Thyroid gland (tissue), 4 donors: ENCODE measurements at regions not wholly inside any gene's neighbourhood (a gene's known extent, or its start where the extent isn't known, plus 50 kb on each side); places are given as distances from the start of the nearest gene placed in this dataset.

Source experiments
- DNase-seq, 2 donors: peaks; one replicate each; pipeline ENCODE4 v3.0.0-alpha.2; 2019
- H3K27ac ChIP-seq, 3 donors: fragments of 200-600 bp; sonication (generic); 1 replicate in 2 of 3; 2 replicates in 1 of 3; pipeline ENCODE4 v1.5.1; 2016 to 2019; ENCODE audit warnings: mild to moderate bottlenecking in 1 of 3, moderate library complexity in 1 of 3
- H3K27me3 ChIP-seq: fragments of 200-600 bp; sonication (generic); one replicate; pipeline ENCODE4 v1.5.1; 2019
- H3K36me3 ChIP-seq, 2 donors: fragments of 200-600 bp; sonication (generic); one replicate each; pipeline ENCODE4 v1.5.1; 2016 to 2019
- H3K4me1 ChIP-seq, 2 donors: fragments of 200-600 bp; sonication (generic); one replicate each; pipeline ENCODE4 v1.5.1; 2017 to 2019
- H3K4me3 ChIP-seq, 3 donors: fragments of 200-600 bp; sonication (generic); replicated peaks in 1 of 3; 1 replicate in 2 of 3; 2 replicates in 1 of 3; pipeline ENCODE4 v1.5.1; 2016; ENCODE audit warnings: mild to moderate bottlenecking in 1 of 3
- H3K9me3 ChIP-seq: fragments of 200-600 bp; sonication (generic); one replicate; pipeline ENCODE4 v1.5.1; 2017
- POLR2A ChIP-seq, 2 donors: fragments of 450-650 bp; IDR thresholded peaks; one replicate each; pipeline ENCODE4 v1.6.1; 2017; ENCODE audit warnings: antibody characterized with exemption in 2 of 2, mild to moderate bottlenecking in 2 of 2, moderate library complexity in 1 of 2
- WGBS, 2 donors: methylation state at CpG; one replicate each; pipeline ENCODE4 v1.1.5; 2017; 5-methylcytosine and 5-hydroxymethylcytosine counted together
- intact Hi-C: fragments of 100-400 bp; cut with DNase I; formaldehyde crosslinking; loops from one replicate; pipeline ENCODE4 v1.15.1; 2023
- TF ChIP-seq, protein P1 (sequence below), 6 experiments: fragments of 200-600 bp in 3 of 6; fragments of 450-650 bp in 3 of 6; sonication (generic) in 3 of 6; IDR thresholded peaks; one replicate each; pipeline ENCODE4 v1.5.1; 2016 to 2019; ENCODE audit warnings: antibody characterized with exemption in 6 of 6, mild to moderate bottlenecking in 2 of 6, inconsistent platforms in 1 of 6, moderate library complexity in 1 of 6

GRCh38 chr10:123573236-123574108 is 92.7 kb upstream of the GPR26 start:
- peak; percentile 32 to 46 for DNase-seq
- H3K27me3 ChIP-seq = no peaks in the 10 kb centered on the region

DNA sequence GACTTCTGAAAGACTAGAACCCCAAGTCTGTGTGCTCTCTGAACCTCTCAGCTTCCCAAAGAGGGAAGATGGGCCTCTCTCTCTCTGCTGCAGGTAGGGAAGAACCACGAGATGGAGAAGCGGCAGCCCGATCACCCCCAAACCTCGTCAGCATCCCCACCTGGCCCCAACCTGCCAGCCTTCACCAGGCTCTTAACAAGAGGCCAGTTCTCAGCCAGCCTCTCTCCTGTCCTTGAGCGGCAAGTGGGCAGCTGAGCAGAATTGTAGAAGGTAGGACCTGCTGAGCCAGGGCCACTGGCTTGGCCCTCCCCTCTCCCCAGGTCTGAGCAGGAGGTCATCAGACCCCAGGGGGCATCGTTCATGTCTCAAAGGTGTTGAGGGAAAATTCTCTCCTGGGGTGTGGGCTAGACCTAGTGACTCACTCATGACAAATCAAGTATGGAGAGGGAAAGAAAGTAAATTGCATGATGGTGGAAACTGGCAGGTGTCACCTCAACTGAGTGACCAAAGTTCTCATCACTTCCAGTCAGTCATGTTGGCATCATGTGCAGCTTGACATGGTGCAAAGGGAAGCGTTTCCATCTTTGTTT is 92.0 kb upstream of the GPR26 start:
- Histone ChIP-seq H3K4me3 (no peak overlapping the region), H3K27me3 (no peaks in the 10 kb centered on the region), H3K36me3 (no peaks in the 10 kb centered on the region), H3K9me3 (no peaks in the 10 kb centered on the region), H3K27ac (no peak overlapping the region), H3K4me1 (no peaks in the 10 kb centered on the region)
- TF ChIP-seq POLR2A (IDR thresholded peaks at IDR 0.05) = no peak
- TF ChIP-seq, protein P1, sequence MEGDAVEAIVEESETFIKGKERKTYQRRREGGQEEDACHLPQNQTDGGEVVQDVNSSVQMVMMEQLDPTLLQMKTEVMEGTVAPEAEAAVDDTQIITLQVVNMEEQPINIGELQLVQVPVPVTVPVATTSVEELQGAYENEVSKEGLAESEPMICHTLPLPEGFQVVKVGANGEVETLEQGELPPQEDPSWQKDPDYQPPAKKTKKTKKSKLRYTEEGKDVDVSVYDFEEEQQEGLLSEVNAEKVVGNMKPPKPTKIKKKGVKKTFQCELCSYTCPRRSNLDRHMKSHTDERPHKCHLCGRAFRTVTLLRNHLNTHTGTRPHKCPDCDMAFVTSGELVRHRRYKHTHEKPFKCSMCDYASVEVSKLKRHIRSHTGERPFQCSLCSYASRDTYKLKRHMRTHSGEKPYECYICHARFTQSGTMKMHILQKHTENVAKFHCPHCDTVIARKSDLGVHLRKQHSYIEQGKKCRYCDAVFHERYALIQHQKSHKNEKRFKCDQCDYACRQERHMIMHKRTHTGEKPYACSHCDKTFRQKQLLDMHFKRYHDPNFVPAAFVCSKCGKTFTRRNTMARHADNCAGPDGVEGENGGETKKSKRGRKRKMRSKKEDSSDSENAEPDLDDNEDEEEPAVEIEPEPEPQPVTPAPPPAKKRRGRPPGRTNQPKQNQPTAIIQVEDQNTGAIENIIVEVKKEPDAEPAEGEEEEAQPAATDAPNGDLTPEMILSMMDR (IDR thresholded peaks at IDR 0.05) = no peak
- DNase-seq = no peak
- intact Hi-C loops = no loop called here
- 65 to 84% methylated on average over 7 of the region's 7 CpGs for WGBS, 2 donors

More at GRCh38 chr10:123573236-123574108, 92.7 kb upstream of the GPR26 start:
- H3K36me3 ChIP-seq = no peaks in the 10 kb centered on the region
- intact Hi-C loops = no loop called here
- no peak overlapping the region for H3K4me3 ChIP-seq
- H3K27ac ChIP-seq = no peak overlapping the region
- no peaks in the 10 kb centered on the region for H3K4me1 ChIP-seq
- WGBS, 2 donors = 16% methylated on average over 9 of the region's 9 CpGs
- TF ChIP-seq, protein P1 (IDR thresholded peaks at IDR 0.05) = peak in 5 of 6 experiments; percentile 6 to 45 (median 19)
- no peak for TF ChIP-seq POLR2A (IDR thresholded peaks at IDR 0.05)
- H3K9me3 ChIP-seq = no peaks in the 10 kb centered on the region

DNA sequence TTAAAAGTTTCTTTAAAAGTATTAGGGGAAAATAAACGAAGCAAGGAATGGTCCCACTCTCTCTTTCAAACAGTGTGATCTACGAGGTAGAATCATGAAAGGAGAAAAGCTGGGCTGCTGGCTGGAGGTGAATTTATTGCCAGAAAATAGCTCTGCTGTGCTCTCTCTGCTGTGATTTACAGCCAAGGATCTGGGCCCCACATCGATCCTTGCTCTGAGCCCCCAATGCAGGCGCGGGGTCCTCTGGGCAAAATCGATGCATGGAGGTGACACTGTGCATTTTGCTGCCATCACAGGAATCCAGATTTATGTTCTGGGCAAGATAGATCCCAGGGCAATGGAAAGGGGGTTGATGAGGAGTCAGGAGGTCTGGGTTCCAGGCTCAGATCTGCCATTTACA is 91.0 kb upstream of the GPR26 start:
- Histone ChIP-seq H3K36me3 (no peaks in the 10 kb centered on the region), H3K4me1 (no peaks in the 10 kb centered on the region), H3K27me3 (no peaks in the 10 kb centered on the region), H3K9me3 (no peaks in the 10 kb centered on the region), H3K27ac (no peak overlapping the region), H3K4me3 (no peak overlapping the region)
- 81 to 89% methylated on average over 6 of the region's 6 CpGs for WGBS, 2 donors
- DNase-seq = no peak
- intact Hi-C loops = no loop called here
- no peak for TF ChIP-seq POLR2A (IDR thresholded peaks at IDR 0.05)
- TF ChIP-seq, protein P1 (IDR thresholded peaks at IDR 0.05) = no peak

GRCh38 chr10:123576706-123577105 is 89.4 kb upstream of the GPR26 start:
- Histone ChIP-seq H3K4me1 (no peaks in the 10 kb centered on the region), H3K36me3 (no peaks in the 10 kb centered on the region), H3K27ac (no peak overlapping the region), H3K27me3 (no peaks in the 10 kb centered on the region), H3K4me3 (no peak overlapping the region), H3K9me3 (no peaks in the 10 kb centered on the region)
- DNase-seq = no peak
- 77 to 84% methylated on average over 3 of the region's 3 CpGs for WGBS, 2 donors
- TF ChIP-seq POLR2A (IDR thresholded peaks at IDR 0.05) = no peak
- TF ChIP-seq, protein P1 (IDR thresholded peaks at IDR 0.05) = no peak
- intact Hi-C loops = no loop called here

DNA sequence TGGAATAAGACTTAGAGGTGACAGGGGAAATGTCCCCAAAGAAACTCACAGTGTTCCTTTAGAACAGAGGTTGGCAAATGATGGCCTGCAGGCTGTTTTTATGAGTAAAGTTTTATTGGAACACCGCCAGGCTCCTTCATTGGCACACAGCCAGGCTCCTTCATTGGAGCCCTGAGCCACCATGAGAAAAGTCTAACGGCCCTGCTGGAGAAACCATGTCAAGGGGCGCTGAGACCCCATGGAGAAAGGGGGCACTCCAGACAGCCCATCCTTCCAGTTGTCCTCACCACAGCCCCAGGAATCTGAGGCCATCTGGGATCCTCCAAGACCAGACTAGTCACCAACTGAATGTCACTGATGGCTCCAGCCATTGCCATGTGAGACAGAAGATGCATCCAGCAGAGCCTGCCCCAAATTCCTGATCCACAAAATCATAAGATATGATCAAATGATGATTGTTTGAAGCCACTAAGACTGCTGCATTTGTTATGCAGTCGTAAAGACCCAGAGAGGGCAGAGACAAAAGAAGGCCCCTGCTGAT is 88.2 kb upstream of the GPR26 start:
- Histone ChIP-seq H3K4me3 (no peak overlapping the region), H3K36me3 (no peaks in the 10 kb centered on the region), H3K27me3 (no peaks in the 10 kb centered on the region), H3K4me1 (no peaks in the 10 kb centered on the region), H3K27ac (no peak overlapping the region), H3K9me3 (no peaks in the 10 kb centered on the region)
- 69 to 70% methylated on average over 4 of the region's 4 CpGs for WGBS, 2 donors
- intact Hi-C loops = no loop called here
- TF ChIP-seq POLR2A (IDR thresholded peaks at IDR 0.05) = no peak
- TF ChIP-seq, protein P1 (IDR thresholded peaks at IDR 0.05) = no peak
- DNase-seq = no peak
